NOMO-1 (cell line): ENCODE measurements at regions not wholly inside any gene's neighbourhood (a gene's known extent, or its start where the extent isn't known, plus 50 kb on each side); places are given as distances from the start of the nearest gene placed in this dataset.
"Not testable (repeated sequence)": the region's sequence is repeated elsewhere in the genome, so short reads cannot be mapped to it uniquely, and the experiment has no call there.

Experiments used
- DNase-seq, 2 experiments: peaks; one replicate each; lab custom pipeline; 2025; ENCODE audit not compliant: unreplicated experiment in 2 of 2; lab: John Stamatoyannopoulos, UW

- no peak for DNase-seq
These were observed 975.0 kb upstream of the NCAM2 start for GRCh38 chr21:20023193-20023592.

- no peak for DNase-seq
These were observed 973.5 kb upstream of the NCAM2 start for GRCh38 chr21:20024741-20025140.

- DNase-seq: no peak
These were observed 971.7 kb upstream of the NCAM2 start for GRCh38 chr21:20026543-20026942.

- DNase-seq: no peak
These were observed 967.8 kb upstream of the NCAM2 start for GRCh38 chr21:20030390-20030789.

- DNase-seq: no peak
These were observed 966.4 kb upstream of the NCAM2 start for GRCh38 chr21:20031807-20032206.

- no peak for DNase-seq
These were observed 957.4 kb upstream of the NCAM2 start for GRCh38 chr21:20040768-20041167.

GRCh38 chr21:20045197-20045596 is 953.0 kb upstream of the NCAM2 start:
- DNase-seq: no peak

- DNase-seq: not testable (repeated sequence)
These were observed 949.9 kb upstream of the NCAM2 start for GRCh38 chr21:20048130-20048837.

GRCh38 chr21:20083336-20083735 is 914.9 kb upstream of the NCAM2 start:
- no peak for DNase-seq

GRCh38 chr21:20083925-20084324 is 914.3 kb upstream of the NCAM2 start:
- no peak for DNase-seq

- DNase-seq: no peak
These were observed 911.7 kb upstream of the NCAM2 start for GRCh38 chr21:20086508-20086907.

- DNase-seq: no peak
These were observed 891.8 kb upstream of the NCAM2 start for GRCh38 chr21:20106368-20106767.

- DNase-seq: peak; percentile 37 to 75
These were observed 890.2 kb upstream of the NCAM2 start for GRCh38 chr21:20108016-20108415.

GRCh38 chr21:20108976-20109540 is 889.2 kb upstream of the NCAM2 start:
- DNase-seq: no peak

GRCh38 chr21:20110368-20110767 is 887.8 kb upstream of the NCAM2 start:
- no peak for DNase-seq

- DNase-seq: no peak
These were observed 846.5 kb upstream of the NCAM2 start for GRCh38 chr21:20151741-20152140.

GRCh38 chr21:20163167-20163566 is 835.0 kb upstream of the NCAM2 start:
- peak in 1 of 2 experiments; percentile 56 for DNase-seq

- no peak for DNase-seq
These were observed 831.1 kb upstream of the NCAM2 start for GRCh38 chr21:20167059-20167458.

- no peak for DNase-seq
These were observed 828.2 kb upstream of the NCAM2 start for GRCh38 chr21:20169812-20170576.

- DNase-seq: no peak
These were observed 812.0 kb upstream of the NCAM2 start for GRCh38 chr21:20186186-20186585.

- no peak for DNase-seq
These were observed 811.2 kb upstream of the NCAM2 start for GRCh38 chr21:20187028-20187427.

GRCh38 chr21:20201323-20201722 is 796.9 kb upstream of the NCAM2 start:
- not testable (repeated sequence) for DNase-seq
